ENCODE measurements at regions not wholly inside any gene's neighbourhood (a gene's known extent, or its start where the extent isn't known, plus 50 kb on each side); places are given as distances from the start of the nearest gene placed in this dataset.

GRCh38 chr13:76707360-76707759 is 178.8 kb downstream of the KCTD12 start:
- H3K4me3 ChIP-seq (ENCODE audit: control insufficient read depth, low read depth, low read length) = no peak overlapping the region
- no peak for TF ChIP-seq CTCF (IDR thresholded peaks at IDR 0.05; ENCODE audit: control insufficient read depth, insufficient read depth, low read depth, low read length, missing control alignments)
- DNase-seq (ENCODE audit: low read depth) = no peak

- no peak for DNase-seq (ENCODE audit: low read depth)
- no peak overlapping the region for H3K4me3 ChIP-seq (ENCODE audit: control insufficient read depth, low read depth, low read length)
- no peak for TF ChIP-seq CTCF (IDR thresholded peaks at IDR 0.05; ENCODE audit: control insufficient read depth, insufficient read depth, low read depth, low read length, missing control alignments)
Measured at GRCh38 chr13:76703621-76704288, 182.4 kb downstream of the KCTD12 start.

- H3K4me3 ChIP-seq (ENCODE audit: control insufficient read depth, low read depth, low read length) = no peak overlapping the region
- DNase-seq (ENCODE audit: low read depth) = no peak
- TF ChIP-seq CTCF (IDR thresholded peaks at IDR 0.05; ENCODE audit: control insufficient read depth, insufficient read depth, low read depth, low read length, missing control alignments) = no peak
Measured at GRCh38 chr13:76703216-76703615, 183.0 kb downstream of the KCTD12 start.

GRCh38 chr13:76697288-76697687 is 188.9 kb downstream of the KCTD12 start:
- TF ChIP-seq CTCF (IDR thresholded peaks at IDR 0.05; ENCODE audit: control insufficient read depth, insufficient read depth, low read depth, low read length, missing control alignments) = no peak
- H3K4me3 ChIP-seq (ENCODE audit: control insufficient read depth, low read depth, low read length) = no peak overlapping the region
- no peak for DNase-seq (ENCODE audit: low read depth)

GRCh38 chr13:76696370-76696769 is 189.8 kb downstream of the KCTD12 start:
- no peak for DNase-seq (ENCODE audit: low read depth)
- H3K4me3 ChIP-seq (ENCODE audit: control insufficient read depth, low read depth, low read length) = no peak overlapping the region
- TF ChIP-seq CTCF (IDR thresholded peaks at IDR 0.05; ENCODE audit: control insufficient read depth, insufficient read depth, low read depth, low read length, missing control alignments) = no peak

- TF ChIP-seq CTCF (IDR thresholded peaks at IDR 0.05; ENCODE audit: control insufficient read depth, insufficient read depth, low read depth, low read length, missing control alignments) = no peak
- no peak overlapping the region for H3K4me3 ChIP-seq (ENCODE audit: control insufficient read depth, low read depth, low read length)
- no peak for DNase-seq (ENCODE audit: low read depth)
Measured at GRCh38 chr13:76693086-76693485, 193.1 kb downstream of the KCTD12 start.

Measured in AG09309 (cell line).